Amniotic stem cell (primary cell): ENCODE measurements at regions not wholly inside any gene's neighbourhood (a gene's known extent, or its start where the extent isn't known, plus 50 kb on each side); places are given as distances from the start of the nearest gene placed in this dataset.
A peak's percentile ranks its signal among the peaks of the same experiment; 100 is the strongest.
"Not testable (repeated sequence)": the region's sequence is repeated elsewhere in the genome, so short reads cannot be mapped to it uniquely, and the experiment has no call there.

Source experiments
- DNase-seq: peaks from one replicate; lab custom pipeline; 2025; lab: John Stamatoyannopoulos, UW

DNA sequence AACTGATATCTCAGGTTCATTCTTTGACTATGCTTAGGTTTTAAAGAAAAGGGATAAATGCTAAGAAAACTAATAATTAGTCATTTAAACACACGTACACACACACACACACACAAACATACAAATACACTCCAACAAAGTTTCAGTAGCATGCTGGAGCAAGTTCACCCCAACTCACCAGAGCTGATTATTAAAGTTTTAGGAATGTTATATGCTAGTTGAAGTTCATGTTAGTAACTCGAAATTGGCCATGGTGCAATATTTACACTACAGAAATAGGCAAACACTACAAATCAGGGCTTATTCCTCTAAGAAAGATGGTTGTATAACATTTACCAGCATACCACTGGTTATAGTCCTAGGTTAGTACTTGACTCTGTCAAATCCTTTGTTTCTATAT, 384.0 kb upstream of the DIPK2B start:
- DNase-seq = no peak

- DNase-seq = no peak
Measured at GRCh38 chrX:45577361-45577760, 376.7 kb upstream of the DIPK2B start.

DNA sequence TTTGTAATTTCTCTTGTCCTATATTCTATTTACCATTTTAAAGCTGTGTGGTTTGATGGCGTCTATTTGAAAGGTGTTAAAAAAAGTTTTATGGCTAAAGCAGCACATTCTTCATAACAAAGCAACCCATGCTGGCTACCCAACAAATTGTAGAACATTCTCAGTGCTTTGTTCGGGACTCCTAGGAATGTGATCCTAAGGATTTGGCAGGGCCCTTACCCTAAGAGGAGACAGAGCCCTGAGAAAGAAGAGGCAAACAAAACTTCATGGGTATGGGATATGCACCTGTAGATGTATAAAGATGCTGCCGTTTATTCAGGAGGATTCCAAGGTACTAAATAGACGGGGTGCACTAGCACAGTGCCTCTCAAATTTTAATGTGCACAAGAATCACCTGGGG, 370.8 kb upstream of the DIPK2B start:
- DNase-seq = no peak

- DNase-seq = no peak
Measured at GRCh38 chrX:45566456-45566855, 365.8 kb upstream of the DIPK2B start.

DNA sequence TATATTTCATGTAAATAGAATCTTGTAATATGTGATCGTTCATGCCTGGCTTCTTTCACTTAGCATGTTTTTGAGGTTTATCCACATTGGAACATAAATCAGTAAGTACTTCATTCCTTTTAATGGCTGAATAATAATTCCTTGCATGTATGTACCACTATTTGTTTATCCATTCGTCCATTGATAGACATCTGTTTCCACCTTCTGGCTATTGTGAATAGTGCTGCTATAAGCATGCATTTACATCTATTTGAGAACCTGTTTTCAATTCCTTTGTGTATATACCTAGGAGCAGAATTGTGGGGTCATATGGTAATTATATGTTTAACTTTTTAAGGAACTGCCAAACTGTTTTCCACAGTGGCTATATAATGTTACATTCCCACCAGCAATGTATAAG, 356.7 kb upstream of the DIPK2B start:
- DNase-seq = no peak

GRCh38 chrX:45554736-45555135, 354.1 kb upstream of the DIPK2B start:
- no peak for DNase-seq

GRCh38 chrX:45553417-45553816, 352.7 kb upstream of the DIPK2B start:
- no peak for DNase-seq

GRCh38 chrX:45546697-45547096, 346.0 kb upstream of the DIPK2B start:
- not testable (repeated sequence) for DNase-seq

DNA sequence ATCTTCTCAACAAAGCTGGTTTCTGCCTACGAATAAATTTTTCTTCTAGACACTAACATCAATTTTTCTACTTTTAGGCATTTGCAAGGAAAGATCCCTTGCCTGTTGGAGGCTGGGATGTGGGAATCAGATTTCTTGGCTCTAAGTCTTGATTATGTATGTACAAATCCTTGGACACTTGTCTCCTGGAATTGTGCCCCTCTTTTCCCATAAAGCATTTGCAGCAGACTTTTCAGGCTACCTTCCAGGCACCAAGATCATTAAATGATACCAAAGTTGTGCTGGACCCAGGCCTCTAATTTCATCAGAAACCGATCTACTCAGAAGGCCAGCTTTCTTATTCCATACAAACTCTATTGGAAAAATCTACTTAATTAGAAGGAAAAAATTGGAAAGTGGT, 339.5 kb upstream of the DIPK2B start:
- no peak for DNase-seq

DNA sequence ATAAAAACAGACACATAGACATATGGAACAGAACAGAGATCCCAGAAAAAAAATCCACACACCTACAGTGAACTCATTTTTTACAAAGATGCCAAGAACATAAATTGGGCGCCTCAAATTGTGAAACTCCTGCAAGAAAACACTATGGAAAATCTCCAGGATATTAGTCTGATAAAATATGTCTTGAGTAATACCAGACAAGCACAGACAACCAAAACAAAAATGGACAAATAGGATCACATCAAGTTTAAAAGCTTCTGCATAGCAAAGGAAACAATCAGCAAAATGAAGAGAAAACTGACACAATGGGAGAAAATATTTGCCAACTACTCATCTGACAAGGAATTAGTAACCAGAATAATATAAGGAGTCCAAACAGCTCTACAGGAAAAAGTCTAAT, 337.3 kb upstream of the DIPK2B start:
- DNase-seq = no peak

- no peak for DNase-seq
Measured at GRCh38 chrX:45527834-45528233, 327.2 kb upstream of the DIPK2B start.

DNA sequence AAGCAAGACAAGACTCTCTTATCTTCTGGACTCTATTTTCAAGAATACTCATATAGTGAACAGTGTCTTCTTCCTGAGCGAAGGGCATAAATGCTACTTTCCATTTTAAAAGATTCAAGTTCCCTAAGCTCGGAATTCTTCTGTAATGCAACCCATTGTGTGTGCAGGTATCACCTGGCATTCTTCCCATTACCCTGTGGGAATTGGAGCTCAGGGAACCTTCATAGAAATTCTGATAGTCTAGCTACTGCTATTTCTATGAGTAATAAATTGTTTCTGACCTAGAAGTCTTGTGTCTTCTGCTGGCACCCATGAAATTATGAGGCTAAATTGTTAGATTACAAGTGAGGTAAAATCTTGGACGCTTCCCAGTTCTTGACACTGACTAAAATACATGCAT, 324.1 kb upstream of the DIPK2B start:
- no peak for DNase-seq

DNA sequence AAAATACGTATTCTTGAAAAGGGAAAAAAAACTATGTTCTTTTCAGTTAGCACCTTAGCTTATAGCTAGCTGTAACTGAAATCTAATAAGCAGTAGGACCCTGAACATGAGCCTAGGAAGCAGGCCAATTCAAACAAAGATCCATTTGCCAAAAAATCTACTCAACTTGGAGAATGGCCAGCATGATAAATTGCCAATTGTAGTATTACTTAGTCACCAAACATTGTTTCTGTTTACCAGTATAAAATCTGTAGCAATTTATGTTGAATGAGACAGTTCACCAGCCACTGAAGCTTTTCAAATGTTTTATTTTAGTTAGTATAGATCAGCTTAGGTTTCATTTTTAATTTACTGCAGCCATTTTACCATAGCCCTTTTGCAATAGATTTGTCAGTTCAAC, 323.6 kb upstream of the DIPK2B start:
- DNase-seq = no peak

DNA sequence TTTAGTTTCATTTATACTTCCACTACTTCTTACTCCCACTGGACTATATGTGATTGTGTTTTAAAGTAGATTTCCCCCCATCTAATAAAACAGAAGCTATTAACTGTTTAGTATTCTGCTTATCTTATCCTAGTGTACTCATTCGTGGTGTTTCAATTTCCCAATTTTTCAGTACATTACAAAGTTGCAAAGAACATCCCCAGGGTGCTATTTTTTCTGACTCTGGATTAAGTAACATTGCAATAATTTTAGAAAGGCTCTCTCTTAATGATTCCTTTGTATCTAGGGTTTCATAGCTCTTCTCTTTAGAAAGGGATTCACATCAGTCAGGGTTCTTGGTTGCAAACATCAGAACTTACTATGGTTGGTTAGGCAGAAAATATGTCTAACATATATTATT, 317.9 kb upstream of the DIPK2B start:
- no peak for DNase-seq

- peak; percentile 9 for DNase-seq
Measured at GRCh38 chrX:45517090-45517973, 316.7 kb upstream of the DIPK2B start.

DNA sequence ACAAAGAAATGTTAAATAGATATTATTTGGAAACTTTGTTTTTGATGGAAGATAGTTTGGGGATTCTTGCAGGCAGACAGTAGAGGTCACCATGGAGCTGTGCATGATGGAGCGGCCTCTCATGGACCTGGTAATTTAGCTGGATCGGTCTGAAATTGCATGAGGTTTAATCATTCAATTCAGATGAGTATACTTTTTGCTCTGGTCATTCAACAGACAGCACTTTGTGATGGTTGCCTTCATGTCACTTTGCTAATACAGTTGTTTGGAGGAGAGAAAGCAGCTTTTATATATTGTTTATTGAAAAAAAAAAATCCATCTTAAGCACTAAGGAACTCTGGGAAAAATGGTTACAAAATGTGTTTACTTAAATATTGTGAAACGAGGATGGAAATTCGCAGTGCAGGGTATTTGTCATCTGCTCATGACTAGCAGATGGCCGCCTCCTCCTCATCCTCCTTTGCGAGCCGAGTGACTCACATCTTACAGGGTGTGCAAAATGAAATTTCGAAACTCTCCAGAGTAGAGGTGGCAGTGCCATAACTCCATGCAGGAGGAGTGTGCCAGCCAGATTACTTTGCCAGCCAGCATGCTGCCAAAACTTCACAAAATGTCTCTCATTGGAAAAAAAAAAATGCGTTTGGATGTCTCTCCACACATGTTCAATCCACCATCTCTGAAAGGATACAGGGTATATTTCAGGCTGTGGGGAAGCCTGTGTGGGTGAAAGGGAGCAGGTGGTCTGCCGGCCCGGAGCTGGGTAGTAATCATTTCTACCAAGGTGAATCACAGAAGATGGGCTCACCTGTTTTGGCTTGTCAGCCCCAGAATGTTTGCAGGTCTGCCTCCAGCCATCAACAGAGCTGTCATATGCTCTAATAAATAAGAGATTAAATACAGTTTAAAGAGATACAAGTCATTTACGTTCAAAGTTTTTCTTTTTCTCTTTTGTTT, 314.9 kb upstream of the DIPK2B start:
- DNase-seq = peak; percentile 82

GRCh38 chrX:45513042-45513441, 312.4 kb upstream of the DIPK2B start:
- DNase-seq = no peak

GRCh38 chrX:45508454-45508853, 307.8 kb upstream of the DIPK2B start:
- DNase-seq = no peak

- DNase-seq = no peak
Measured at GRCh38 chrX:45506149-45506730, 305.6 kb upstream of the DIPK2B start.

GRCh38 chrX:45505214-45505613, 304.5 kb upstream of the DIPK2B start:
- DNase-seq = no peak

DNA sequence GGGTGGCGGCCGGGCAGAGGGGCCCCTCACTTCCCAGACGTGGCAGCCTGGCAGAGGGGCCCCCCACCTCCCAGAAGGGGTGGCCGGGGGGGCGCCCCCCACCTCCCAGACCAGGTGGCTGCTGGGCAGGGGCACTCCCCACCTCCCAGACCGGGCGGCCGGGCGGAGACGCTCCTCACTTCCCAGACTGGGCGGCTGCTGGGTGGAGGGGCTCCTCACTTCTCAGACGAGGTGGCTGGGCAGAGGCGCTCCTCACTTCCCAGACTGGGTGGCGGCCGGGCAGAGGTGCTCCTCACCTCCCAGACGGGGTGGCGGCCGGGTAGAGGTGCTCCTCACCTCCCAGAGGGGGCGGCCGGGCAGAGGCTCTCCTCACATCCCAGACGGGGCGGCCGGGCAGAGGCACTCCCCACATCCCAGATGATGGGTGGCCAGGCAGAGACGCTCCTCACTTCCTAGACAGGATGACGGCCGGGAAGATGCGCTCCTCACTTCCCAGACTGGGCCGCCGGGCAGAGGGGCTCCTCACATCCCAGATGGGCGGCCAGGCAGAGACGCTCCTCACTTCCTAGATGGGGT, 303.2 kb upstream of the DIPK2B start:
- not testable (repeated sequence) for DNase-seq

GRCh38 chrX:45502396-45502795, 301.7 kb upstream of the DIPK2B start:
- no peak for DNase-seq
